HCT116 (cell line): ENCODE measurements at regions not wholly inside any gene's neighbourhood (a gene's known extent, or its start where the extent isn't known, plus 50 kb on each side); places are given as distances from the start of the nearest gene placed in this dataset.

ENCODE experiments used
- CTCF ChIP-seq, 3 experiments: fragments of 200-600 bp in 1 of 3; sonication (generic) in 1 of 3; IDR thresholded peaks in 2 of 3; conservative IDR thresholded peaks in 1 of 3; 2 replicates each; pipeline ENCODE4 v1.5.1; 2012 to 2017; ENCODE audit warnings: low read depth in 2 of 3, low read length in 2 of 3, antibody characterized with exemption in 1 of 3, borderline replicate concordance in 1 of 3, control low read depth in 1 of 3, mild to moderate bottlenecking in 1 of 3, mixed read lengths in 1 of 3, mixed run types in 1 of 3, moderate library complexity in 1 of 3; ENCODE audit not compliant: insufficient read depth in 1 of 3
- JUND ChIP-seq: IDR thresholded peaks from 2 replicates; pipeline ENCODE4 v1.6.1; 2012
- POLR2A ChIP-seq: IDR thresholded peaks from 2 replicates; pipeline ENCODE4 v1.7.0; 2011; ENCODE audit warnings: borderline replicate concordance; ENCODE audit not compliant: insufficient read depth, insufficient read length; ENCODE audit errors: extremely low read depth
- POLR2AphosphoS5 ChIP-seq: IDR thresholded peaks from 2 replicates; pipeline ENCODE4 v1.6.1; 2011; ENCODE audit warnings: mild to moderate bottlenecking, low read depth, low read length, moderate library complexity
- RAD21 ChIP-seq: IDR thresholded peaks from 2 replicates; pipeline ENCODE4 v1.6.1; 2012; ENCODE audit warnings: low read depth, mild to moderate bottlenecking
- ZNF274 ChIP-seq: fragments of 200-500 bp; sonication (Bioruptor generic); IDR thresholded peaks from 2 replicates; pipeline ENCODE4 v1.6.1; 2014; ENCODE audit warnings: mild to moderate bottlenecking, low read depth, low read length, inconsistent platforms

- TF ChIP-seq JUND (no peak), POLR2AphosphoS5 (no peak), POLR2A (no peak), ZNF274 (no peak), CTCF (IDR thresholded peaks at IDR 0.05 in 2 of 3, conservative IDR thresholded peaks at IDR 0.05 in 1 of 3; ENCODE audit: borderline replicate concordance in 1 of 3, insufficient read depth in 1 of 3, low read depth in 2 of 3, low read length in 2 of 3) (no peak), RAD21 (no peak)
Observed at GRCh38 chr5:164059471-164059870, 554.1 kb downstream of the MAT2B start.
